SIG-M5 treated with dmso at 0.1 percent for 504 hours (cell line): ENCODE measurements at regions not wholly inside any gene's neighbourhood (a gene's known extent, or its start where the extent isn't known, plus 50 kb on each side); places are given as distances from the start of the nearest gene placed in this dataset.
A peak's percentile ranks its signal among the peaks of the same experiment; 100 is the strongest.

Source experiments
- DNase-seq: peaks from one replicate; lab custom pipeline; 2025; ENCODE audit not compliant: unreplicated experiment; lab: John Stamatoyannopoulos, UW

DNA sequence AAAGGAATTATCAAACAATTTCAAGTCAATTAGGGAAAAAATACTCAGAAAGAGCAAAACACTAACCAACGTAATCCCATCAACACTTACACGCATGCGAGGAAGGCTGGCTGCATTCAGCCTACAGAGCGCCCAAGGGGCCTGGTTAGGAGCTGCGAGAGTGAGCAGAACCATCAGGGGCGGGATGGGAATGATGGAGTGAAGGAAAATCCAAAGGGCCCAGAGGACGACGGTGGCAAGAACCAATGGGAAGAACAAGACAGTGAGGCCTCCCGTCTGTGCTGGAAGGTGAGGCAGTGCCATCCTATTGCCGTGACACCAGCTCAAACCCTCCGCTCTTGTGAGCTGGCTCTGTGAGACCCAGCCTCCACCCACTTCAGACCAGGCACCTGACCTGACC lies 253.0 kb downstream of the IRS2 start:
- no peak for DNase-seq

DNA sequence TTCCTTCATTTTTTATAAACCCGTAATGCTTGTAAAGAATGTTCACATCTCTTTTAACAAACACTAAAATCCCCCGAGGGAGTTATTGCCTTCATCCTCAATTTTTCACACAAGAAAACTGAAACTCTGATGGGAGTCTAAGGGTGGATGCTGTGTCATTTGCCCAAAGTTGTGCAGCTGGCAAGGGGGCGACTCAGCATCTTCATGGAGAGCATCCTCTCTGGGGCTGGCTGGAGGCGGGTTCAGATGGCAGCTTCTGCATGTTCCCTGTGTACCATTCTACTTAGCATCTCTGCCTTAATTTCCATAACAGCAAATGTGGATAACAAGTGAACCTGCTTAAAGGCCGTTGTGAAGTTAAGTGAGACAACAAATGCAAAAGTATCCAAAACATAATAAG lies 256.4 kb downstream of the IRS2 start:
- no peak for DNase-seq

DNA sequence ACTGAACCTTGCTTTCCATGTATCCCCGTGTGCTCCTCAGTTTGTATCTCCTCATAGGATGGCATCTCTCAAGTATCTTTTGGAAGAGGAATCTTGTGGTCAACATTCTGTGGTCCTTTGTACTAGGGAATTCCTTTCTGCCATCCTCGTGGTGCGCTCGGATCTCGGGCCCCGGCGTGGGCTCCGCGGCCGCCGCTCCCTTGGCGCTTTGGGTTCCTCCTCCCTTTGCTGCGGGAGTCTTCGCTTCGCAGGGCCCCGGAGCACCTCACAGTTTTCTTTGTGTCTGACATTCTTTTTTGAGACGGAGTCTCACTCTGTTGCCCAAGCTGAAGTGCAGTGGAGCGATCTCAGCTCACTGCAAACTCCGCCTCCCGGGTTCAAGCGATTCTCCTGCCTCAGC lies 264.7 kb downstream of the IRS2 start:
- DNase-seq = no peak

DNA sequence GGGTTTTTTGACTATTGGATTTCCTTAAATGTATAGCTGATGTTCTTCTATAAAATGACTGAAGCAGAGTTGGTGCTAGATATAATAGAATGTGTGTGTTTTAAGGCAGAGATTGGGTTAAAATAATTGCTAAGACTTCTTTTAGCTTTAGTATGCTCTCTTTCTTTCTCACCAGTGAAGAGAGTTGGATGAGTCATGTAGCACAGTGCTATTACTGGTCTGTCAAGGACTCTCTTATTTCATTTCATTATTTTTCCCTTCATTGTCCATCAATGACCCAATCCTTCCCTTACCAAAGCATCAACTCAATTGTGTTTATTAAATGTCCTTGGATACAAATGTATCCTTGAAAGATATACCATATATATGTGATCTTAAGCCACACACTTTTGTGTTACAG lies 268.9 kb downstream of the IRS2 start:
- DNase-seq = no peak

DNA sequence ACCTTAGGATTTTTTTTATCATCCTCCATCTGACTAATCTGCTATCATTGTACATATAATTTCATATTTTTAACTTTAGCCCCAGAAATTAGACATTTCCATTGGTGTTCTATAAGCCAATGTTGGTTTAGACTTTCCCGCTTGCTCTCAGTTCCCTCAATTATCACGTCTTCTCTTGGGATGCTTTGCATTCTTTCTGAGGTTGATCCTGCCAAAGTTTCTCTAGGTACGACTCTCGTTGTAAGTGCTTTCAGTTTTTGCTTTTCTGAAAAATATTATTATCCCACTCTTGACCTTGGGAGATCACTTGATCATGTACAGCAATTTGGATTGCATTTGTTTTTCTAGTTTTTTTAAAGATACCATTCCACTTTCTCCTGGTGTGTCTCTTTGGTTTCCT lies 270.2 kb downstream of the IRS2 start:
- no peak for DNase-seq

DNA sequence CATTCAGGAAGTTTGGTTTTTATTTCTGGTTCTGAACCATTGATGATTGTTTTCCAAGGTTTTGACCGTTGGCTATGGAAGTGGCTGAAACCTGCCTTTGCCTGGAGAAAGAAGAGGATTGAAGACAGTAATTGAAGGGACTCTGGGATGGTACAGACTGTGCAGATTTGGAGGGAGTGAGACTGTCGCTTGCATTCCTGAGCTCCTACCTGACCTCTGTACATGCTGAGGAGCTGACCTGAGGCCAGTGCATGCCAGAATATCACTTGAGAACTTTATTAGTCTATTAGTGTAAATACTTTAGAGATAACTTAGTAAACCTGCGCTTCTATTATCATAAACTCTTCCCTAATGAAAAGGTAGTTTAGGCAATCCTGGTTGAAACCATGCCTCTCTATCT lies 276.4 kb downstream of the IRS2 start:
- no peak for DNase-seq

DNA sequence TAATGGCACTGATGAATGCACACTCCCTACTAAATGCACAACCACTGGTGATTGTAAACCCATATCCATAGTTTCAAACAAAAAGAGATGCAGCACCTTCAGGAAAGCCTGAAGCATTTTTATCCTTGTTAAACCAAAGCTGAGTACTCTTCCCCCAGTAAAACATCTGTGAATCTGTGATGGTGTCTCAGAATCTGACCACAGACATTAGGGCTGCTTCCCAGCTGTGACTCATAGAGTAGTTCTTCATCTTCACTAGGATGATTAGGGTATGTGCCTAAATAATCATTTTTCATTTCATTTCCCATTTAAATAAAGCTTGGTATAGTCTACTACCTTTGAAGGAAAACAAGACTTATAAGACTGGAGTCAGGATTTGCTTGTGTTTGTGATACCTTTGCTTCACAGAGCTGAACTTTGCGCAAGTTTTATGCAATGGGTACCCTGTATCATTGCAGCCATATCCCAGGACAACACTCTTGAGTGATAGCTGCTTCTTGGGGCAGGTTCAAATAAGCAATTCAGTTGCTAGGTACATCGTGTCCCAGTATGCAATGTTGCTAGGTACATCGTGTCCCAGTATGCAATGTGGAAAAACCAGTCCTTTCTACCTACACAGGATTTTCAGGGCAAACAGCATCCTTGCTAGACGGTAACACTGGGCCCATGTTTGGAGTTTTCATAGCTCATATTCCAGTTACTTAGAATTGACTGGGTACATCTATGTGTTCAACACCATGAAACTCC lies 277.1 kb downstream of the IRS2 start:
- peak; percentile 11 for DNase-seq

DNA sequence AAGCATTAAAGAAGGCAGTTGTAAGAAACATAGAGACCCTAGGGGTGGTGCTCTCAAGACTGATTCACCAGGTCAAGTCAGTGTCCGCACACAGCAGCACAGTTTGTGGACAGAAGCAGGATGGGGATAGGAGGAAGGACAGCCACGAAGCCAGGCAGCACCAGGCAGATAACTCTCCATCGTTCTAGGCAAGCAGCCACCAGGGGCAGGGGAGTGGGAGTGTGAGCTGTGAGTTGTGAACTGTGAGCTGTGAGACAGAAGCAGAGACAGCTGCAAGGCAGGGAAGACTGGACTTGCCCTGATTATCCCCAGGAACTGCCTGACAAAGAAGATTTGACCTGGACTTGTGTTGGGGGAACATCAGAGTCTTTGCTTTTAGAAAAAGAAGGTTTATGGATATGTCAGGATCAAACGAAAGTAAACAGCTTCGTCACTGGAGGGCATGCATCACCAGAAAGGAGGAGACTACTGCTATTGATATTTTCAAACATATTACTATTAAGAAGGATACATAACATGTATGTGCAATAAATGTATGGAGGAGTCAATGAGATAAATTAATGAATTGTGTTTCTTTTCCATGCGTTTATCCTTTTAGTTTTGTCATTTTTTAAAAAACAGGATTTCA lies 286.1 kb downstream of the IRS2 start:
- no peak for DNase-seq

DNA sequence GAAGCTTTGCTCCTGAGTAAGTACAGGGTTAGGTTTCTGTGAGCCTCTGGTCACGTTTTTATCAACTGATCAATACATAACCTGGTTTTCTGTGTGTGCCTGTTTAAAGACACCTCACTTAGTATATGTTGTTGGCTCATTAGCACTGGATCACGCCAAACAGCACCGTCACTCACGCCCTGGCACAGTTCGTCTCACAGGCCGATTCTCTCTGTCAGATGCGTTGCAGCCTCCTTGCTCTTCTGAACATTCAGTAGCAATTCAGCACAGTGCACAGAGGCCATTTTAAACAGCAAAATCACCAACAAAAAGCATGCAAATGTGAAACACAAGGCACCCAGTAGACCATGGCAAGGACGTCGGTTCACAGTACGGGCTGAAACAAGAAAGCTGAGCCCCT lies 288.5 kb downstream of the IRS2 start:
- no peak for DNase-seq

DNA sequence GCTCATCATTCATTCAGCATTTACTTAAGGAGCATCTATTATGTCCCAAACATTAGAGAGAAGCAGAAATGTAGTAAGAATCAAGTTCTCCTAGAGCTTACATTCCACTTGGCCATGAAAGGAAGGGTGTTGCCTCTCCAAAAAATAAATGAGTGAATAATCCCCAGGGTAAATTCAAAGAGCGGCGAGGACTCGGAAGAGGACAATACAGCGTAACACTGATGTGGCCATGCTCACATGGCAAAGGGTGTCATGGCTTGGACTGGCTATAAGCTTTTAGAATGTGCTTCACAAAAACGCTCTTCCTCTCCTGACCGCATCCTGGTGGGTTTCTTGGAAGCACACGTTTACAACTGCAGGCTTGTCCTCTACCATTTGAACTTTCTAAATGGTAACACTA lies 290.2 kb downstream of the IRS2 start:
- DNase-seq = no peak

DNA sequence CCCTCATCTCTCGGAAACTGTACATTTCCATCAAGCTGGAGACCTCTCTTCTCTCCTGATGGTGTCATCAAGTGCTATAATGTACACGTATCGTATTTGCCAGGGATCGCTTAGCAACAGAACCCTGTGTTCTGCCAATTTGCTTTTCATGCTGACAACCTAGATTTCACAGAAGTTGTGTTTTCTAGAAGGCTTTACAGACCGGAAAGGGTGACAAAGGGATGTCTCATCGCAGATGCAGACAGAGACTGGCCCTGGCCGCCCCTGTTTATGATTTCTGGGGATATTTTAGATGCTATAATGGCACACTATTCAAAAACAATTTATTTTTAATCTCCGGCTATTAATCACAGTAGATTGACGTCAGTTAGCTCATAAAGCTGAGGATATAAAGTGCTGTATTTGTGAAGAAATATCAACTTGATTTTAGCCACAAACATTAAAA lies 291.4 kb downstream of the IRS2 start:
- no peak for DNase-seq

DNA sequence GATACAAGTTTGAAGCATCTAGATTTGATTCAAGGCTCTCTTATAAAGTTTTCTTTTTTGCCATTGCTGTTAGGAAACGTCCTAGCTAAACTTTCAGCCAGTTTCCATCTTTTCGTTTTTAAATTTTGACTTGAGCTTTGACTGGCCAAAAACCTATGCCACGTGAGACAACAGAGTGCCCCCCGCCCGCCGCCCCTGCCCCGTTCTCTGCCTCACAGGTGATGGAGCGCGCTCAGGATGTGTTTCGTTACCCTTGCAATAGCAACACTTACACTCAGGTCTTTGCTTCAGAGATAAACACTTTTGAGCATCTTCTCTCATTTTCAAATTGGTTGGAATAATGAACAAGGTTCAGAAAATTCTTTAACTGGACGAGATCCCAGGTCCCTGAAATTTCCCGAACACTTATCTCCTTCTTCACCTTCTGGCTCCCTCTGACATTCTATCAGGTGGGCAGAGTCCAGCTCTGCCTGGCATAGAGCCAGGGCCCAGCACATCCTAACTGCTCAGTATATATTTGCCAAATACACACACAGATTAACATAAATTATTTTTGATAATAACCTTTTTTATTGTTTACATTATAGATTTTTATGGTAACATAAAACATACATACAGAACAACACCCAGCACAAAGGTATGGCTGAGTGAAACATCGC lies 301.1 kb downstream of the IRS2 start:
- DNase-seq = no peak

DNA sequence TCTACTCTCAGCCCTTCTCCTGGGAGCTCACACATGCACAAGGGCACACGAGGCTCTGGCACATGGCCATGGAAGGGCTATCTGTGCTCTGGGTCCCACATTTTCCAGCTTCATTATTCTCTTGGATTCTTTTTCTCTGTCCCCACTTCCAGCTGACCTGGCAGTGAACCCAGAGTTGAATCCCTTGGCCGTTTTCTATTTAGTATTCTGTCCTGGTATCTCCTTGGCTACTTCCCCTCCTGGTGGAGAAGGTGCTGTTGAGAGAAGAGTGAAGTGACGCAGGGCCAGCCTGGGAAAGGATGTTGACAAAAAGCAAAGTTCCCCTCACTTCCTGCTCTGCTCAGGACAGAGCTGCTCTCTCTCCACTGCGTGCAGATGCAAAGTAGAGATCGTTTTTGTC lies 303.1 kb downstream of the IRS2 start:
- no peak for DNase-seq

DNA sequence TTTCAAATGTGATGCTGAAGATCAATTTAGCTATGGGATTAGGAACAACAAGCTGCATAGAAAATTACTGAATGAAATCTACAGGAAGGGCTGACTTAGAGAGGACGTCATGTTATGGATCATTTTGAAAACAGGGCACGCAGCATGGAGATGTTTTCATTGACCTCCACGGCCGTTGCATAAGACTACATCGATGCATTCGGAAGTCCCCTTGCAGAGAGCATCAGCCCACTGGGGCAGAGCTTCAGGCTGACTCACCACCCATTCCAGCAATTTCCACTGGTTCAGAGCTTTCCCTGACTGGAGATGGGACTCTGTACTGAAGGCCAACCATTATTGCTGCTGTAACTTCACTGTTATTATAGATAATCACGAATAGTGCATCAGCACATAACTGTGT lies 305.3 kb downstream of the IRS2 start:
- DNase-seq = no peak

DNA sequence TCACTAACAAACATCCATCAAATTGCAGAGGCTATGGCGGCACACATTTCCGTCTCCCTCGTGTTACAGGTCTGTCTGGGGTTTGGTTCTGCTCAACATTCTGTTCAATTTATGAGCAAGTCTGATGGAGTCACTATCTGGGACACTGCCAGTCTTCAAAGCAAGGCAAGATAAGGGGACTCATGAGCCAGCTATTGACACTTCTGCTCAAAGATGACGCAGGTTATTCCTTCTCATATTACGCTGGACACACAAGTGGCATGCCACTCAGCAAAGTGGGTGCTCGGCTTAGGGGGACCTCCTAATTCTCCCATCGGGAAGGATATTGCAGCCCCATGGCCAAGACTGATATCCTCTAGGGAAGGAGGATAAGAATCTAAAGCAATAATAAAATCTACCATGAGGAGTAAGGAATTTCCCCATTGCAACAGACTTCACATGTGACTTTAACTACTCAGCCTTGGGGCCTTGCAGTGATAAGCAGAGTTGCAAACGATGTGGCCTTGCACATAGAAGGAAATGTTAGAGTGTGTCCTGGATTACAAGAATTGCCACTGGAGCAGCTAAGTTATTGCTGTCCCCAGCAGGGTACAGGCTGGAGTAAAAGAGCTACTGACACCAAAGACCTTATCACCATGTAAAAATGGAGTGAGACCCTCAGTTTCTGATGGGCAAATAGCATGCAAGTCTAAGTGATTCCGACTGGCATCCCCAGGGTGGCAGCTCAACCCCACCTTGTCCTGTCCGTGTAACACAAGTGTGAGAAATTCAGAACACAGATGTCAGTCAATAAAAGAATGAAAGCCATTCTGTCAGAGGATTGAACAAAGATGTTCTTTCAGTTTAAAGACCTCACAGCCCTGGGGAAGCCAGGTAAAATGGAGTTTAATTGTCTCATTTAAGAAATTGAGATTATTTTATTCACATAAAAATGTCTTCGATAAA lies 306.1 kb downstream of the IRS2 start:
- no peak for DNase-seq

DNA sequence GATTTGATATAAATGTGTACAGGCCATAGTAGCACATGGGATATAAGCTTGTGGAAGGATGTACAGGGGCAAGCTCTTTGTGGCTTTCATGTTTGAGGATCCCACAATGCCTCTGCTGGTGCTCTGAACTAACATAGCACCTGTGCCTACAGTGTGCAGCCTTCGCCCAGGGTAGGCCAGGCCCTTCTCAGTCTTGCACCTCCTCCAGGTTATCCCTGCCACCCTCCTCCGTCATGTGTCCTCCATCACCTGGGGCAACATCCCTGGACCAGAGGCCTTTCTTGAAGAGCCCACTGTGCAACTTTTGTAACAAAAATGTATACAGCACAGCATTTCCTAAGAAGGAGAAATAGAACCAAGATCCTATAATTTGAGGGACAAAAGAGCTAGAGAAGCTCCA lies 306.8 kb downstream of the IRS2 start:
- DNase-seq = no peak

DNA sequence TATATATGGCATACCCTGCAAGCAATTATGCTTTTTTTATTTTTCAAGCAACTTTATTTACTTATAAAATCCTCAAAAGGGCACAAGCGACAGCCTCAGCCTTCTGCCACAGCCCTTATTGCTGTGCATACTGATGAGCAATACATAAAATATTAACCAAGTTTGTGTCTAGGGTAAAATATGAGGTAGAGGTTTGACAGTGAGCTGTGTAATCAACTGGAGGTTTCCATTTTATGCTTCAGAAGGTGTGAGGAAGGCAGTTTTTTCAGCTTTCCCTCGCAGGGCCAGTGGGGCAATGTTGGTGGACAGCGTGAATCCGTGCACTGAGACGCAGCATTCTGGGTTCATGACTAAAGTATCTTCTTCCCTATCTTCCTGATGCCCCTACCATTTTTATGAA lies 310.4 kb downstream of the IRS2 start:
- no peak for DNase-seq

DNA sequence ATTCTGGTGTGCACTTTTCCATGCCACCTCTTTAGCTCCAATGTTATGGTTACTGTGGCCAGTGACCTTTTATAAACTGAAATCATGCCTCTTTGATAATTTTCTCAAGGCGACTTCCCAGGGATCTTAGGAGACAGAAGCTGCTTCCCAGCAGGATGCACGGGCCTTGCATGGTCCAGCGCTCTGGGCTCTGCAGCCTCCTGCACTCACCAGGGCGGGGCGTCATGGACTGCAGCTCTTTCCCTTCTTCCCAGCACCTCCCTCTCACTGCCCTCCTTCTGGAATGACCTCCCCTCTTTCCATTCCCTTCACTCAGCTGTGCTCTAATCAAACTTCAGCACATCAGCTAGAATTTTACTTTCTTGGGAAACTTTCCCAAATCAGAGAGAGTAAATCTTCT lies 318.3 kb downstream of the IRS2 start:
- DNase-seq = no peak

DNA sequence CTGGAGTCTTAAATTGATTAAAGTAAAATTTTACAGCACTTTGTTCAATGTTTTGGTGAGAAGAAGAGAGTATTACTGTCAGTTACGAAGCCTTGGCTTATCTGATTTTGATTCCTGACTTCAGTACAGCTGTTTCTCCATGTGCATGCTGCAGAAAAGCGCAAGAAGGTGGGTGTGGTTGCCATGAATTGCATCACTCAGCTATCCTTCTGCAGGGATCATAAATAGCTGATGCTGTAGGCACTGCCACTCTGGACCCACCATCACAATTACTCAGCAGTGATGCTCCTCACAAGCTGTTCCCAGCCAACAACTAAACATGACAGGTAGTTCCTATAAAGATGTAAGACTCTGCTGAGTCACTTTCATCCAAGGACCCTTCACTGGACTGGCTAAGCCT lies 321.2 kb downstream of the IRS2 start:
- DNase-seq = no peak

DNA sequence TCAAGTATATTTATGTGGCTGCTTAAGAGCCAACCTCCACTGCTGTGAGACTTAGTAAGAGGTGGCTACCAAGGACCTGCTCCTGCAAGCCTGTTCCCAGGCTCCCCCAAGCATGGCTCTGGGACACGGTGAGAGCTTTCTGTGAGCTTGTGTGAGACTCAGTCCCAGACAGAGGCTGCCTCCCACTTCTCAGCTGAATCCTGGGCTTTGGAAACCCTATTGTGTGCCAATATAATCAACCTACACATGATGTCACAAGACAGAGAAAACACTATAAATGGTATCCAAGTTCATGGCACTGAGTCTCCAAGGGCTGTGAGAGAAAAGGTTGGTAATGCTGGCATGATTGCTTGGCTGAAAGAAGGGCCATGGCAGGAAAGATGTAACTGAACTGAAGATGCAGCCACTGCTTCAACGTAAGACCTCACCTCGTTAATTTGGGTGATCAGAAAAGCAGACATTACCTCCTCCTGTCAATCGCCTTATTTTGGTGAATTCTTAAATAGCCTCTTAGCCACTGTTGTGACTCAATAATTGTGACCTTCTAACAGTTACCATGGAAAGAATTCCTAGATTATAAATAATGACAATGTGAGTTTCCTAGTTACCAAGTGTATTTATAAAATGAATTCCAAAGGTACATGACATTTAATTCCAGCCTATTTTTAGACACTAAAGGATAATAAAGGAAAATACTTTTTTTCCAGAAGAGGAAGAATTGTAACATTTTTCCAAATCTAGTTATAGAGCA lies 332.0 kb downstream of the IRS2 start:
- no peak for DNase-seq

DNA sequence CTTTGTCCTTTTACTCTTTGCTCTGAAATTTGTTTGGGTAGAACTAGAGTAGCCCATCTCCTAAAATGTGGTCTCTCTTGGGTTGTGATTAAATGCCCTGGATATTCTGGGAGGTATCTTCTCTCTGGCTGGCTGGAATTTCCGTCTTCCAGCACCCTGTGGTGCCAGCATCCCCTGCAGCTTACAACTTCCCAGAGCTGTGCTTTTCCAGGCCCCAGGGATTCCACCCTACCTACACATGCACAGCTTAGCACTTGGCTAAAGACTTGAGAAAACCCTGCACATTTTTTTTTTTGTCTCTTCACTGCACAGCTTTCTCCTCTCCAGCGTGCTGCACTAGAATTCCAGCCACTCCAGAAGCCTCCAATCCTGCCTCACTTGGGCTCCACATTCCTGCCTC lies 334.7 kb downstream of the IRS2 start:
- DNase-seq = no peak
